ENCODE measurements at regions not wholly inside any gene's neighbourhood (a gene's known extent, or its start where the extent isn't known, plus 50 kb on each side); places are given as distances from the start of the nearest gene placed in this dataset.

- no peak for TF ChIP-seq CTCF (IDR thresholded peaks at IDR 0.05)
- TF ChIP-seq RAD21 (conservative IDR thresholded peaks at IDR 0.05 in 1 of 2, IDR thresholded peaks at IDR 0.05 in 1 of 2) = no peak
- TF ChIP-seq CHD2 (IDR thresholded peaks at IDR 0.05; ENCODE audit: low read length, partially characterized antibody) = no peak
- TF ChIP-seq MAX (IDR thresholded peaks at IDR 0.05) = no peak
- TF ChIP-seq POLR2A (IDR thresholded peaks at IDR 0.05; ENCODE audit: low read length) = no peak
- no peak for TF ChIP-seq EP300 (IDR thresholded peaks at IDR 0.05)
- no peak for TF ChIP-seq JUN (IDR thresholded peaks at IDR 0.05)
- no peak for TF ChIP-seq ESRRA (IDR thresholded peaks at IDR 0.05; ENCODE audit: borderline replicate concordance, low read length)
These were observed 395.8 kb upstream of the NPVF start for GRCh38 chr7:25624051-25624450.

All from A549 (cell line).